ENCODE measurements at regions not wholly inside any gene's neighbourhood (a gene's known extent, or its start where the extent isn't known, plus 50 kb on each side); places are given as distances from the start of the nearest gene placed in this dataset.

- H3K4me3 ChIP-seq (ENCODE audit: control extremely low read depth in 1 of 5, extremely low read depth in 1 of 5, insufficient read depth in 1 of 5, low read depth in 2 of 5, low read length in 4 of 5) = no peak overlapping the region
- 79% methylated on average over 7 of the region's 9 CpGs for WGBS (ENCODE audit: insufficient coverage)
- H3K79me2 ChIP-seq (ENCODE audit: control insufficient read depth, insufficient read depth, low read length) = no peaks in the 10 kb centered on the region
- H3K4me2 ChIP-seq (replicated peaks; ENCODE audit: low read depth, low read length, poor library complexity, severe bottlenecking) = no peak overlapping the region
- no peak overlapping the region for H3K4me3 Mint-ChIP-seq
- H3K27me3 Mint-ChIP-seq = peaks cover 40% of the 10 kb centered on the region
- no peak overlapping the region for H3K27ac ChIP-seq (ENCODE audit: low read length in 2 of 2)
- ChIA-PET POLR2A (no interaction called here), CTCF (no interaction called here)
- no peaks in the 10 kb centered on the region for H3K9me3 Mint-ChIP-seq (ENCODE audit: insufficient read depth)
- H2AFZ ChIP-seq (ENCODE audit: insufficient read depth, low read depth, low read length, poor library complexity, severe bottlenecking) = no peak overlapping the region
- H3K36me3 ChIP-seq (replicated peaks in 1 of 2; ENCODE audit: control extremely low read depth in 1 of 2, control insufficient read depth in 1 of 2, extremely low read depth in 1 of 2, insufficient read depth in 2 of 2, low read length in 1 of 2) = no peaks in the 10 kb centered on the region
- ATAC-seq (ENCODE audit: low read depth) (no peak), DNase-seq (no peak)
- H3K4me1 Mint-ChIP-seq = no peaks in the 10 kb centered on the region
- H3K4me1 ChIP-seq (ENCODE audit: control insufficient read depth in 2 of 2, insufficient read depth in 2 of 2, low read length in 2 of 2) = no peaks in the 10 kb centered on the region
- H4K20me1 ChIP-seq (ENCODE audit: control insufficient read depth, insufficient read depth, low read length, poor library complexity, severe bottlenecking) = no peaks in the 10 kb centered on the region
- no peaks in the 10 kb centered on the region for H3K9me3 ChIP-seq (ENCODE audit: control extremely low read depth in 1 of 3, control insufficient read depth in 2 of 3, insufficient read depth in 1 of 3, low read length in 2 of 3)
- TF ChIP-seq CTCF (IDR thresholded peaks at IDR 0.05) (no peak), EZH2 (IDR thresholded peaks at IDR 0.05; ENCODE audit: borderline replicate concordance, insufficient read depth, low read depth, low read length, poor library complexity, severe bottlenecking) (no peak)
- H3K27ac Mint-ChIP-seq = no peak overlapping the region
- intact Hi-C loops (cut with micrococcal nuclease) = no loop called here
- H3K9ac ChIP-seq (ENCODE audit: low read length) = no peak overlapping the region
- peaks cover 0 to 8% (median 1%) of the 10 kb centered on the region in 4 experiments for H3K27me3 ChIP-seq (replicated peaks in 1 of 4; ENCODE audit: control extremely low read depth in 1 of 4, control insufficient read depth in 3 of 4, insufficient read depth in 4 of 4, low read length in 3 of 4)
Observed at GRCh38 chr5:175820230-175820629, 51.1 kb upstream of the CPLX2 start.

Measured in B cell (primary cell).